ENCODE measurements at regions not wholly inside any gene's neighbourhood (a gene's known extent, or its start where the extent isn't known, plus 50 kb on each side); places are given as distances from the start of the nearest gene placed in this dataset.

GRCh38 chr4:24256547-24256946, 327.8 kb downstream of the DHX15 start:
- TF ChIP-seq CTCF (IDR thresholded peaks at IDR 0.05), result no peak
- TF ChIP-seq POLR2A (IDR thresholded peaks at IDR 0.05), result no peak
